ENCODE measurements at regions not wholly inside any gene's neighbourhood (a gene's known extent, or its start where the extent isn't known, plus 50 kb on each side); places are given as distances from the start of the nearest gene placed in this dataset.

GRCh38 chr3:177820683-177821316, 623.5 kb upstream of the TBL1XR1 start:
- no peak for DNase-seq

DNA sequence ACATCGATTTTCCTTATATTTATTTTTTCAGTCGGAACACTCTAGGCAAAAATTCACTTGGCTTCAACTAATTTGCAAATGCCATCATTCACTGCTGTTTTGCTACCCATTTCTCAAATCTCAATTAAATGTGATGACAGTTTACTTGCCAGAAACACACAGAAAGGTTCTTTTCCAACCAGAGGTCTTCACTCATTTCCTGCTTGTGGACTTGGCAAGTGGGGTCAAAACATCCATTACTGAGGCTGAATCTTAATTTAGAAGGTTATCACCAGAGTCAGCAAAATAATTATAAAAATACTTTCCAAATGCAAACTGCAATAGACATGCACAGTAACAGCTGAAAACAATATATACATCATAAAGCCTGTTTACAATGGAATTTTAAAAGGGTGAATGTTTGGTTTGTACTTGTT, 625.4 kb upstream of the TBL1XR1 start:
- no peaks in the 10 kb centered on the region for H3K4me1 ChIP-seq (ENCODE audit: control insufficient read depth, insufficient read depth, low read length, poor library complexity, severe bottlenecking)
- no peaks in the 10 kb centered on the region for H3K36me3 ChIP-seq (ENCODE audit: control insufficient read depth, insufficient read depth, low read length)
- H3K9me3 ChIP-seq (ENCODE audit: control insufficient read depth, low read length): no peaks in the 10 kb centered on the region
- no peak overlapping the region for H3K27ac ChIP-seq (ENCODE audit: insufficient read depth, low read length, poor library complexity, severe bottlenecking)
- H3K27me3 ChIP-seq (replicated peaks; ENCODE audit: control insufficient read depth, insufficient read depth, low read length, poor library complexity, severe bottlenecking): no peaks in the 10 kb centered on the region
- no peak overlapping the region for H3K4me3 ChIP-seq (ENCODE audit: insufficient read depth, low read depth, low read length, poor library complexity, severe bottlenecking)
- no peak for DNase-seq

More at GRCh38 chr3:177820683-177821316, 623.5 kb upstream of the TBL1XR1 start:
- Histone ChIP-seq H3K27ac (ENCODE audit: insufficient read depth, low read length, poor library complexity, severe bottlenecking) (no peak overlapping the region), H3K4me1 (ENCODE audit: control insufficient read depth, insufficient read depth, low read length, poor library complexity, severe bottlenecking) (no peaks in the 10 kb centered on the region), H3K9me3 (ENCODE audit: control insufficient read depth, low read length) (no peaks in the 10 kb centered on the region), H3K36me3 (ENCODE audit: control insufficient read depth, insufficient read depth, low read length) (no peaks in the 10 kb centered on the region), H3K27me3 (replicated peaks; ENCODE audit: control insufficient read depth, insufficient read depth, low read length, poor library complexity, severe bottlenecking) (no peaks in the 10 kb centered on the region), H3K4me3 (ENCODE audit: insufficient read depth, low read depth, low read length, poor library complexity, severe bottlenecking) (no peak overlapping the region)

DNA sequence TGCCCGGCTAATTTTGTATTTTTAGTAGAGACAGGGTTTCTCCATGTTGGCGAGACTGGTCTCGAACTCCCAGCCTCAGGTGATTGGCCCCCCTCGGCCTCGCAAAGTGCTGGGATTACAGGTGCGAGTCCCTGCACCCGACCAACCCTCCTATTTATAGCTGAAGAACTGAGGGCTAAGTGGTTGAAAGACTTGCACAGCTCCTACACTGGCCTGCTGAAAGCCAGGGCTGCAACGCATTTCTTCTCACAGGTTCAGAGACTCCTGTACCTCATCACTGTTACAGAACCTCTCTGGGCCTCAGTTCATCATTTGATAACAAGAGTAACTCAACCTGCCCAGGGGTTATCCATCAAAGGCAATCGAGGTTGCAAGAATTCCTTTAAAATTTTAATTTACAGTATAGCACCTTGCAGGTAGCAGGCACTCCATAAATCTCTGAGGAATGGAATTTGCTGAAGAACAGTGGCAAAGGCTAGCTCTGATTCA, 626.5 kb upstream of the TBL1XR1 start:
- H3K9me3 ChIP-seq (ENCODE audit: control insufficient read depth, low read length): no peaks in the 10 kb centered on the region
- no peaks in the 10 kb centered on the region for H3K4me1 ChIP-seq (ENCODE audit: control insufficient read depth, insufficient read depth, low read length, poor library complexity, severe bottlenecking)
- no peak overlapping the region for H3K27ac ChIP-seq (ENCODE audit: insufficient read depth, low read length, poor library complexity, severe bottlenecking)
- DNase-seq: no peak
- H3K27me3 ChIP-seq (replicated peaks; ENCODE audit: control insufficient read depth, insufficient read depth, low read length, poor library complexity, severe bottlenecking): no peaks in the 10 kb centered on the region
- H3K4me3 ChIP-seq (ENCODE audit: insufficient read depth, low read depth, low read length, poor library complexity, severe bottlenecking): no peak overlapping the region
- H3K36me3 ChIP-seq (ENCODE audit: control insufficient read depth, insufficient read depth, low read length): no peaks in the 10 kb centered on the region

- Histone ChIP-seq H3K36me3 (ENCODE audit: control insufficient read depth, insufficient read depth, low read length) (no peaks in the 10 kb centered on the region), H3K27ac (ENCODE audit: insufficient read depth, low read length, poor library complexity, severe bottlenecking) (no peak overlapping the region), H3K4me1 (ENCODE audit: control insufficient read depth, insufficient read depth, low read length, poor library complexity, severe bottlenecking) (no peaks in the 10 kb centered on the region), H3K4me3 (ENCODE audit: insufficient read depth, low read depth, low read length, poor library complexity, severe bottlenecking) (no peak overlapping the region), H3K27me3 (replicated peaks; ENCODE audit: control insufficient read depth, insufficient read depth, low read length, poor library complexity, severe bottlenecking) (no peaks in the 10 kb centered on the region), H3K9me3 (ENCODE audit: control insufficient read depth, low read length) (no peaks in the 10 kb centered on the region)
- no peak for DNase-seq
These were observed 627.0 kb upstream of the TBL1XR1 start for GRCh38 chr3:177824190-177824786.

- H3K27me3 ChIP-seq (replicated peaks; ENCODE audit: control insufficient read depth, insufficient read depth, low read length, poor library complexity, severe bottlenecking): no peaks in the 10 kb centered on the region
- H3K36me3 ChIP-seq (ENCODE audit: control insufficient read depth, insufficient read depth, low read length): no peaks in the 10 kb centered on the region
- no peak for DNase-seq
- no peak overlapping the region for H3K4me3 ChIP-seq (ENCODE audit: insufficient read depth, low read depth, low read length, poor library complexity, severe bottlenecking)
- no peak overlapping the region for H3K27ac ChIP-seq (ENCODE audit: insufficient read depth, low read length, poor library complexity, severe bottlenecking)
- no peaks in the 10 kb centered on the region for H3K9me3 ChIP-seq (ENCODE audit: control insufficient read depth, low read length)
- no peaks in the 10 kb centered on the region for H3K4me1 ChIP-seq (ENCODE audit: control insufficient read depth, insufficient read depth, low read length, poor library complexity, severe bottlenecking)
These were observed 627.6 kb upstream of the TBL1XR1 start for GRCh38 chr3:177824841-177825240.

GRCh38 chr3:177826253-177826652, 629.0 kb upstream of the TBL1XR1 start:
- no peak for DNase-seq
- no peaks in the 10 kb centered on the region for H3K4me1 ChIP-seq (ENCODE audit: control insufficient read depth, insufficient read depth, low read length, poor library complexity, severe bottlenecking)
- H3K36me3 ChIP-seq (ENCODE audit: control insufficient read depth, insufficient read depth, low read length): no peaks in the 10 kb centered on the region
- H3K9me3 ChIP-seq (ENCODE audit: control insufficient read depth, low read length): no peaks in the 10 kb centered on the region
- H3K27ac ChIP-seq (ENCODE audit: insufficient read depth, low read length, poor library complexity, severe bottlenecking): no peak overlapping the region
- H3K27me3 ChIP-seq (replicated peaks; ENCODE audit: control insufficient read depth, insufficient read depth, low read length, poor library complexity, severe bottlenecking): no peaks in the 10 kb centered on the region
- H3K4me3 ChIP-seq (ENCODE audit: insufficient read depth, low read depth, low read length, poor library complexity, severe bottlenecking): no peak overlapping the region

- Histone ChIP-seq H3K36me3 (ENCODE audit: control insufficient read depth, insufficient read depth, low read length) (no peaks in the 10 kb centered on the region), H3K27me3 (replicated peaks; ENCODE audit: control insufficient read depth, insufficient read depth, low read length, poor library complexity, severe bottlenecking) (no peaks in the 10 kb centered on the region), H3K27ac (ENCODE audit: insufficient read depth, low read length, poor library complexity, severe bottlenecking) (no peak overlapping the region), H3K4me3 (ENCODE audit: insufficient read depth, low read depth, low read length, poor library complexity, severe bottlenecking) (no peak overlapping the region), H3K4me1 (ENCODE audit: control insufficient read depth, insufficient read depth, low read length, poor library complexity, severe bottlenecking) (no peaks in the 10 kb centered on the region), H3K9me3 (ENCODE audit: control insufficient read depth, low read length) (no peaks in the 10 kb centered on the region)
- DNase-seq: no peak
These were observed 630.4 kb upstream of the TBL1XR1 start for GRCh38 chr3:177827511-177828207.

GRCh38 chr3:177828208-177828565, 630.9 kb upstream of the TBL1XR1 start:
- H3K4me1 ChIP-seq (ENCODE audit: control insufficient read depth, insufficient read depth, low read length, poor library complexity, severe bottlenecking): no peaks in the 10 kb centered on the region

DNA sequence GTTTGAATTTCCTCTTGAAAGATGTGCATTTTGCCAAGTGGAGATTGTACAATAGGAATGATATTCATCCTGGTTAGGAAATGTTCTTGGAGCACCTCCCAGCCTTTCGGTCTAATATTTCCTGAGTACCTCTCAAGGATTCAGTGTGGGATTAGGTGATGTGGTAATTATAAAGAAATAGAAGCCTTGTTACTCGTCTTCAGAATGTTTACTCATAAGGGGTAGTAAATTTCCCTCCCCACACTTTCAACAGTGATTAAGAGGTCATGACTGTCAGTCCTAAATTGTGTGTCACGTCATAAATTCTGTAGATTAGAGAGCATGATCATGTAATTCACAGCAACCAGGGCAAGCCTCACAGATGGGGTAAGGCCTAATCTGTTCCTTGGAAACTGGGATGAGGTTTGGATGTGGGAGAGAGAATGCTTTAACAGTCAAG, 633.1 kb upstream of the TBL1XR1 start:
- Histone ChIP-seq H3K9me3 (ENCODE audit: control insufficient read depth, low read length) (no peaks in the 10 kb centered on the region), H3K4me1 (ENCODE audit: control insufficient read depth, insufficient read depth, low read length, poor library complexity, severe bottlenecking) (no peaks in the 10 kb centered on the region), H3K4me3 (ENCODE audit: insufficient read depth, low read depth, low read length, poor library complexity, severe bottlenecking) (no peak overlapping the region), H3K27ac (ENCODE audit: insufficient read depth, low read length, poor library complexity, severe bottlenecking) (no peak overlapping the region), H3K36me3 (ENCODE audit: control insufficient read depth, insufficient read depth, low read length) (no peaks in the 10 kb centered on the region), H3K27me3 (replicated peaks; ENCODE audit: control insufficient read depth, insufficient read depth, low read length, poor library complexity, severe bottlenecking) (no peaks in the 10 kb centered on the region)
- DNase-seq: no peak

More at GRCh38 chr3:177828208-177828565, 630.9 kb upstream of the TBL1XR1 start:
- Histone ChIP-seq H3K27me3 (replicated peaks; ENCODE audit: control insufficient read depth, insufficient read depth, low read length, poor library complexity, severe bottlenecking) (no peaks in the 10 kb centered on the region), H3K4me3 (ENCODE audit: insufficient read depth, low read depth, low read length, poor library complexity, severe bottlenecking) (no peak overlapping the region), H3K27ac (ENCODE audit: insufficient read depth, low read length, poor library complexity, severe bottlenecking) (no peak overlapping the region), H3K36me3 (ENCODE audit: control insufficient read depth, insufficient read depth, low read length) (no peaks in the 10 kb centered on the region), H3K9me3 (ENCODE audit: control insufficient read depth, low read length) (no peaks in the 10 kb centered on the region)
- no peak for DNase-seq

DNA sequence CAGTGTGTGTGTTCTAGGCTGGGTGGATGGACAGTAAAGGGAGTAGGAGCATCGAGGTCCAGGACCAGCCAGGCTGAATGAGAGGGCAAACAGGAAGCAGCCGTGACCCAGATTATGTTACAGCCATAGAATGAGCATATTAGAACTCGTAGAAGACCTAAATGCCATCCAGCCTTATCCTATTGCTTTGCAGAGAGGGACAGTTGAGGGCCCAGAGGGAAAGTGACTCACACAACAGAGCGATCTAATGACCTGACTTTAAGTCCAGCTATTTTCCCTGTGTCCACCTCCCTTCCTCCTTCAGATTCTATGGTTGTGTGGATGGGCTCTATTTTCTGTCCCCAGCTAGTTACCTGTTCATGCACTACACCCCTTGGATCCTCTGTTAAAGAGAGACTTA, 634.1 kb upstream of the TBL1XR1 start:
- H3K36me3 ChIP-seq (ENCODE audit: control insufficient read depth, insufficient read depth, low read length): no peaks in the 10 kb centered on the region
- no peak overlapping the region for H3K27ac ChIP-seq (ENCODE audit: insufficient read depth, low read length, poor library complexity, severe bottlenecking)
- H3K4me1 ChIP-seq (ENCODE audit: control insufficient read depth, insufficient read depth, low read length, poor library complexity, severe bottlenecking): no peaks in the 10 kb centered on the region
- no peak for DNase-seq
- no peak overlapping the region for H3K4me3 ChIP-seq (ENCODE audit: insufficient read depth, low read depth, low read length, poor library complexity, severe bottlenecking)
- no peaks in the 10 kb centered on the region for H3K9me3 ChIP-seq (ENCODE audit: control insufficient read depth, low read length)
- H3K27me3 ChIP-seq (replicated peaks; ENCODE audit: control insufficient read depth, insufficient read depth, low read length, poor library complexity, severe bottlenecking): no peaks in the 10 kb centered on the region
